NCI-H1048 (cell line): ENCODE measurements at regions not wholly inside any gene's neighbourhood (a gene's known extent, or its start where the extent isn't known, plus 50 kb on each side); places are given as distances from the start of the nearest gene placed in this dataset.

Experiments used
- DNase-seq: peaks from one replicate; lab custom pipeline; 2025; lab: John Stamatoyannopoulos, UW

DNA sequence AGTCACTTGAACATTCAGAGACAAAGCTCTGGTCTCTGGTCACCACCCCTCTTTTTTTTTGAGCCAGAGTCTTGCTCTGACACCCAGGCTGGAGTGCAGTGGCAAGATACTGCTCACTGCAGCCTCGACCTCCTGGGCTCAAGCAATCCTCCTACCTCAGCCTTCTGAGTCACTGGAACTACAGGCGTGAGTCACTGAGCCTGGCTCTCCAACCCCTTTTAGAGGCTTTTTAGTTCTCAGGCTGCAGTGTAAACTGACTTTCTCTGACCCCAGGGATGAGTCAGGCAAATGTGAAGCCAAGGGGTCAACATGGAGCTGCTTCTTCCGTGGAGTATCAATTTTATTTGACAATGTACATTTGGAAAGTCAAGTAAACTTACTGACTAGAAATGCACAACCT is 229.2 kb downstream of the PTTG2 start:
- no peak for DNase-seq

DNA sequence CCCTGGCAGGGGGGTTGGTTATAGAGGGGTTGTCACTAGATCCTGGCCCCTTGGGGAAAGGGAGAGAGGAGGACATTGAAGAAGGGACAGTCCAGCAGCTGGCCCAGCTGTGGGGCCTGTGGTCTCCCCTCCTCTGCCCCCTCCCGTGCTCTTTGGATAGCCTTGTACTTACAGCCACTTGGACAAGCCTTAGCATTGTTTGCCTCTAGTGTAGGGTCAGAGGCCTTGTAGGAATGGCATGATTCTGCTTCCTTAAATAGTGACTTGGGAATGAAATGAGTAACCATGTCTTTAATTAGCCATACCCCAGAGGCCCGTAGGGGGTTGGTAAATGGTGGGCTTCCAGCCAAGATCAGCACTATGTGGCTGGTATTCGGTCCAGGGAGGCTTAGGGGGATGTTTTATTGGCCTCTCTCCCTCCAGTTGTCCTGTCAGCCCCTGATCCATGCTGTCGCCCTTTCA is 230.6 kb downstream of the PTTG2 start:
- DNase-seq: no peak

DNA sequence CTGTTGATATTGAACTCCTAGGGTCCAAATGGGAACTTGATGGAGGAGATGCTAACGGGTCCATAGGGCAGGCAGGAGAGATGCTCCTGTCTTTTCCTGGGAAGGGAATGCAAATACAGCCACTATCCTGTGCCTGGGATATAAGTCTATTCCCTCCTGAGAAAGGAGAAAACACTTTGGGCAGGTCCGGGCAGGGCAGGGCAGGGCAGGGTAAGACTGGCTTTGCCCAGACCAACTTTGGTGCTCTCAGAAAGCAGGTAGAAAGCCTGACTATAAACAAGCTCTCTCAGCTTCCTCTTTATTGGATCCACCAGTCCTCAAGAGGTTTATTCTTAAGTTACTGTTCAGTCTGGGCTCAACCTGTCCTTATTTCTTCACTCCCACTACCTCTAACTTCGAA is 232.3 kb downstream of the PTTG2 start:
- DNase-seq: no peak

DNA sequence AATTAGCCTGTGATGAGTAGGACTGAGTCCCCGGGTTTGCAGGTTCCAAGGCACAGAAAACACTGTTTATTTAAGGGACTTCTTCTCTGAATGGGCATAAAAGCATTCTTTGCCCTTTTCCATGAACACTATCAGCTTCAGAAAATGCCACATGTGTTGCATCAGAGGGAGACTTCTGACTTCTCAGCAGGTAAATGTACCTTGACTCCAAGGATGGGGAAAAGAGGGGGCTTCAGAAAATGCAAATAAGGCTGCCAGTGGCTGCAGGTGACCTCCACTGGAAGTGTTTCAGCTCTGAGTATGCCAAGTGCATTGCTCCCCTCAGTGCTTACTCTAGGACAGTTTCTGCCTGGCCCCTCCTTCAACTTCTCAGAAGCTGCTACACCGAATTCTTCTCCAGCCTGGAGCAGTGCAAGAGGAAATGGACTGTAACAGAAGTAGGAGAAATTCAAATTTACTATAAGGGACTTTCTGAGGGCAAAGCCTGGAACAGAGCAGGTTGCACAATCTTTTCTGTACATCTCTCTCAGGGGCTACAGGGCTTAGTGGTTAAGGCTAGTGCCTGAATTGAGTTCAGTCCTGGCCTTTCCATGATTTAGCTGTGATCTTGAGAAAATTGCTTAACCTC is 233.2 kb downstream of the PTTG2 start:
- no peak for DNase-seq

DNA sequence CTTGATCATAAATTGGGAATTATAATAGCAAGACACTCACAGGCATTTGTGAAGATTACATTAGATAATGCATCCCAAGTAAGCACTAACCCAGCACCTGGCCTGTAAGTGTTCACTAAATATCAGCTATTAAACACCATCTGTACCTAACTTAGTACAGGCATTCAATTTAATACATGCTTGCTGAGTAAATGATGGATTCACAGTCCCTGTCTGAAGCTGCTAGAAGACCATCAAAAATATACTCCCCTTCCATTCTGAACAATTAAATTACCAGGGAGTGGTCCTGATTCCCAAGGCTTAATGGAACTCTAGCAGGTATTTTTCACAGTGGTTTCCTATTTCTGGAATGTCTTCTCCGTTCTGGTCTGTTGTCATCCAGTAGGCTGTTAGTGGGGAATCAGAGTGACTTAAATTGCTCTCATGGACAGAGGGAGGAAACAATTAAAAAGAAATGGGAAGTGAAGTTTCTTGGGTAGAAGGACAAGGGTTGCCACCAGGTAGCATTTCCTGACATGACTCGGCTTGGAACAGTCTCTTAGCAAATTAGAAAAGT is 233.9 kb downstream of the PTTG2 start:
- DNase-seq: no peak

DNA sequence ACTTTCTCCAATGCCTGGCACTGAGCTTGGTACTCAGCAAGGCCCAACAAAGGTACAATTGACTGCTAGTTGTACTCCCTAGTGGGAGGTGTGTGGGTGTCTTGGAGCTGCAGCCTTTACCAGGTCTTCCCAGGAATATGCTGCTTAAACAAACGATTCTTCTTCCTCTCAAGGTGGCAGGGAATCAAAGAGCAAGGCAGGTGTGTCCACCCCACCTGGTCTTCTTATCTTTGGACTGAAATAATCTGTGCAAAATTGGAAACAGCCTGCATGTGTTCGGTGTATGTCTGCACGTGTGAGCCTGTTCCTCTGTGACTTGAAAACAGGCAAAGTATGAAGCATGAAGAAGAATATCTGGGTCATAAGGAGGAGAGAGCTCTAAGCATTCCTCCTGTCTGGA is 235.3 kb downstream of the PTTG2 start:
- DNase-seq: no peak

DNA sequence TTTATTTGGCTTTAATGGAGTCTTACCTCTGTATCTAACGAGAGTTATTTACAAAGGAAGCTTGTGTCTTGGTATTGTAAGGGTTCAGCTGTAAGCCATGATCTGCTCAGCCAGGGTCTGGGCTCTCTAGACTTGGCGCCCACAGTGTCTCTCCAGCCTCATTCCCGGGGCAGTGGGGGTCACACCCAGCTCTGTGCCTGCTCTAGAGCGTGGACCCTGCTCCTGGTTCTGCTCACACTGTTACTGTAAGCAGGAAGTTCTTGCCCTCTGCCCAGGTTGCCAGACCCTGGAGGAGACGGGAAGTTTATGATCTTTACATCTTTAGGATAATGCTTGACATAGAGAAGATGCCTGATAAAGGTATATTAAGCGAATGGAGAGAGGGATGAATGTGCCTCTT is 235.7 kb downstream of the PTTG2 start:
- DNase-seq: no peak

DNA sequence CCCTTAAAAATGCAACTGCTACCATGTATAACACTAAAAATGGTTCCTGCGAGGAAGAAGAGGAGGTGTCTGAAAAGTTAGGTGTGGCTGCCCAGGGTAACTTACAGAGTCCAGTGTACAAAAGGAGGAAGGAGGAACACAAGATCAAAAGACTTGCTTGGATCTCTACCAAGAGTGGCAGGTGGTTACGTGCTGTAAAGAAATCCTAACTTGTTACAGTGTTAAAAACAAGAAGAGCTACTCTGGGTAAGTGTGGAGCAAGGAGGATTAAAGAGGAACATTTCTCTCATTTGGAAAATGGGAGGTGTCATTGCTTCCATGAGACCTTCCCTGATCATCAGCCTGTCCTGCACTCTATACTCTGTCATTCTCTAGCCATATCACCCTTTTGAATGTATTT is 242.0 kb downstream of the PTTG2 start:
- no peak for DNase-seq

DNA sequence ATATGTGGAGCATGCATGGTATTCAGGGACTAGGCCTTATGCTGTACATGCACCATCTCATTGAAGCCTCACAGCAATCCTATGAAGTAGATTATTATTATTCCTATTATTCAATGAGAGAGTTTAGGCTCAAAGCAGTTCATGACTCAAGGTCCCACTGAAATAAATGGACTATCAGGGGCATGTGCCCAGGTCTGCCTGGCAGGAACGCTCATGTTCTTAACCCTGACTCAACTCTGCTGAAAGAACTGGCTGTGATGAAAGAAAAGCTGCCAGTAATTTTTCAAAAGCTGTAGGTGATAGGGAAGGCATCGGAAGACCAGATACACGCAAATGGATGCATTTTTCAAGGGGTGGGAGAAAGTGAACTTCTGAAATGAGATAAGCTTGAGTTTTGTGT is 243.4 kb downstream of the PTTG2 start:
- DNase-seq: no peak

DNA sequence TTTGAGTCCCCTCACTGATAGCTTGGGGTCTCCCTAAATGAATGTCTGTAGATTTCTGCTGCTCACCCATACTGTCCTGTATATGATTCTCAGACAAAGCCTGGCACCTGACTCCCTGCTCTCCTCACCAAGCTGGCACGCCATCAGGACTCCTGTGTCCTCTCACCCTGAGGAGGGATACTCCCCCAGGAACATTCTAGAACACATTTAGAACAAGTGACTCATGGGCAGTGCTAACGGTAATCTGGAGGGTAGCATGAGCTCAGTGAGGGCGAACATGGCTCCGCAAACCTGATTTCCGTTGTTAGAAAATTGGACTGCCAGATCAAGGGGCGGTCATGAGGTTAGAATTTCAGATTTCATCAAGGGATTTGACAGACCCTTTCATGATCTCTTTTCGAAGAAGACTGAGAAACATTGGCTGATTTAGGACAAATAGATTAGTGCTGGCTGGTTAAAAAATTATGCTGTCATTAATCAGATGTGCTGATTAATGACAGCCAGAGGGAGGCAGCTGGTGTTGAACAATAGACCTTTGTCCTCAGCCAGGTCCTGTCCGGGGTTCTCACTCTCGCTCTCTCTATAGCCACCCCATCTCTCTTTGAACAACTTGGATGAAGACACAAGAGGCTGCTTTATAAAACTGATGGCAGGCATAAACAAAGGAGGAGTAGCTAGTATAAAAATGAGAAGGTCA is 244.3 kb downstream of the PTTG2 start:
- no peak for DNase-seq

DNA sequence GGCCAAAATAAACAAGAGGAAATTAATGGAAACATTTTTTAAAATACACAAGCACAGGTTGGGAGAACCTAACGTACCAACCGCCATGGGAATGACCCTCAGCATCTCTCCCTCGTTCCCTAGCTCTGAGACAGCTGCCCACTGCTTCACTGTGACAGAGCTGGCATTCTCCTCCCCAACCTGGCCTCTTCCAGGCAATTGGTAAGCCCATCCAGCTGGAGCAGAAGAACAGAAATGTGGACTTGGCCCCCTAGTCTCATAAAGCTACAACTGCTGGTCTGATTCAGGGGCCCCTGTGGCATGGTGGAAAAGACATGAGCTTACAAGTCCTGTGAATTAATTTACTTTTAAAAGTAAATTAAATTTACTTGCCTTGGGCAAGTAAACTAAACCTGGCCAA is 245.1 kb downstream of the PTTG2 start:
- no peak for DNase-seq

DNA sequence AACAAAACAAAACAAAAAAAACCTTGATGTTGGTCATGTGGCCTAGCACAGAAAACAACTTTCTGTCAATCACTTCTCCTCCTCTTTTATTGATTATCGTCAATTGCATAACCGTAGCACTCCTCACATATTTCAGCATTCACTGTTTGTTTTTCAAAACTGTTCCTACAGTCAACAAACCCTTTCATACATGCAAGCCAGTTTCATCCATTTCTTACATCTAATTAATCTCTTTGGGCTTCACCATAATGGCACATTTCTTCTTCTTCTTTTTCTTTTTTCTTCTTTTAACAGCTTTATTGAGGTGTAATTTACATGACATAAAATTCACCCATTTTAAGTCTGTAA is 246.9 kb downstream of the PTTG2 start:
- no peak for DNase-seq

DNA sequence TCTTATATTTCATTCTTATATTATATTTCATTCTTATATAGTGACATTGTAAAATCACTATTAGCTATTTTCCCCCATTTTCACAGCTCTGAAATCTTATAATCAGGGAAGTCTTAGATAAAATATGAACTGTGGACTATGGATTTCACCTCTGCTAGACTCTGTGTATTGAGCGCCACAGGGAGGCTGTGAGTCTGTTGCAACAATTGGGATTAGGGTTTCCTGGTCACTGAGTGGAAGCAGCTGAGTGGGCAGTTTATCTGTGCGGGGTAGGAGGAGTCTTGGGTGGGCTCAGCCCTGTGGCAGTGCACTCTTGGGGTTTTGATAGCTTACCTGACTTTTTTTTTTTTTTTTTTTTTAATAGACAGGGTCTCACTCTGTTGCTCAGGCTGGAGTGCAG is 249.5 kb downstream of the PTTG2 start:
- DNase-seq: no peak

DNA sequence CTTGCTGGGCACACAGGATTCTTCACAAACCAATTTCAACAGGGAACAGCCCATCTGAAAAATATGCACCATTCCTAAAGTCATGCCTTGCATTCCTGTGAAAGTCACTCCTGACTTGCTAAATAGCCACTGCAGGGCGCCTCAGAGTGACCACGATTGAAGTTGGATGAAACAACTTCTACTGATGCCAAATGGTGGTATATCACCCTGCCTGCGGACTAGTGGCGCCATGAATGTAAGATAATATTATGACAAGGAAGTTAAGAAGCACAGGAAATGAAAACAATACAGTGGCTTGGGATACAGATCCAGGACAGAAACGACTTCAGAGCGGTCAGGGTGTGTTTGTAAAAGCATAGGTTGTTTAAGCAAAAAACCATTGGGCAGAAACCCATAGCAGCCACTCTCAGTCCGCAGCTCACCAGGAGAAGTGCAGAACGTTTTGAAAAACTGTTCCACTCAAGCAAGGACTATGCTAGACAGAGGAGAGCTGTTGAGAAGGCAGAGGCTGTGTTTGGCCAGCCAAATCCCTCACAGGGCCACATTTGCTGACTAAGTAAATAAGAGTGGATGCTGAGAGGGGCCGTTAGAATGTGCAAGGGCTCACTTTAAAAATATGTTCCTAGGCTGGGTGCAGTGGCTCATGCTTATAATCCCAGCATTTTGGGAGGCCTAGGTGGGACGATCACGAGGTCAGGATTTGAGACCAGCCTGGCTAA is 250.4 kb downstream of the PTTG2 start:
- no peak for DNase-seq

DNA sequence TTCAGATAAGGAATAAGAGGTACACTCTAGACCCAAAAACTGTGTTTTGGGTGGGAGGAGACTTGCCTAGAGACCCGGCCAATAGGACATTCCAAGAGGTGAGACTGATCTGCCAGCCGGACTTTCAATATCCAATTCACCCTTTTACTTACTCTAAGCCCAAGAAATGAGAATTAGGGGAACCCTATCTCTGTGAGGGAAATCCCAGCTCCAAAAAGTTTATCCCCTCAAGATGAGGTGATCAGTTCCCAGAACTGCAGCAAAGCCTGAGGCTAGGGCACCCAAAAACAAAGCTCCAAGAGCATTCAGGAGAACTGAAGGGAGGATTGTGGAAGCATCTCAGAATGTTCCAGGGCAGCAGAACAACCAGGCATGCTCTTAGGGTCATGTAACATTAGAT is 251.7 kb downstream of the PTTG2 start:
- no peak for DNase-seq

DNA sequence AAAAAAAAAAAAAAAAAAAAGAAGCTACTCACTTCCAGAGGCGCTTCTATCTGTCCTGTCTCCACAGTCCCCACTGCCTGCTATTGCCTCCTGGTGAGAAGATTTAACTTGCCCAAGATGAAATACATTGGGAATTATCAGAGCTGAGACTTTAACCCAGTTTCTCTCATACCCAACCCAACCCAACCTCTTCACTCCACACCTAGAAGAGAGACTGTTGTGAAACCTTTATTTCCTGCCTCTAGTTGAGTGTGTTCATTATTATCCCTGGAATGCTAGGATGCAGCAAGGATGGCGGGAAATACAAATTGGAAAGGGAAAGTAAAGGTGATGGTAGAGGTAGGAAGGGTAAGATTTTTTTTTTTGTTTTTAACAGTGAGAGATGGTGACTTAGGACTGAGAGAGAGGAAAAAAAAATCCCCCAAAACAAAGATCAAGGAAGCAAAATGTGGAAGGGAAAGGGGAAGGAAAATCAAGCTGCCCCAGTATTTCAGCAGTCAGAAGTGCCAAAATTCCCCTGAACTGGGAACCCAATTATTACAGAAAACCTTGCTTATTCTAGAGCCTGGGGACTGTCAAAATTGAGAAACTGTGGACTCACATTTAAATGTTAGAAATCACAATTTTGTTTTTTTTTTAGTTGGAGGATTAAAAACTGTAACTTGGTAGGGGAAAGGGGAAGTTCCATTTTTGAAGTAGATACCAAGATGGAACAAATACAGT is 253.0 kb downstream of the PTTG2 start:
- no peak for DNase-seq

DNA sequence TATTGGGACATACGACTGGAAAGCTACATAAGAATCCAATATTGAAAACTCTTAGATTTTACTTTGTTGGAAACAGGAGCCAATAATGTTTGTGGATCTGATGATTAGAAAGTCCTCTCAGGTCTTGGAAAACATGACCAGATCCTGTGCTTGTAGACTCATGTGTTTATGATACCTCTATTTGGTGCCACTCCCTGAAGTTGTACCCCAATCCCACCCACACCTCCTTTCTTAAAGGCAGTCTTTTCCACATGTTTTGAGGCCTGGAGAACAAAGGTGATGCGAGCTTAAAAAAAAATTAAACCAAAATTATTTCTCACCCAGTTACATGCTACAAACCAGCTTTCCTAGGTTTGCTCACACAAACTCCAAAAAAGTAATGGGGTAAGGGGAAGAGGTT is 262.7 kb downstream of the PTTG2 start:
- DNase-seq: no peak

DNA sequence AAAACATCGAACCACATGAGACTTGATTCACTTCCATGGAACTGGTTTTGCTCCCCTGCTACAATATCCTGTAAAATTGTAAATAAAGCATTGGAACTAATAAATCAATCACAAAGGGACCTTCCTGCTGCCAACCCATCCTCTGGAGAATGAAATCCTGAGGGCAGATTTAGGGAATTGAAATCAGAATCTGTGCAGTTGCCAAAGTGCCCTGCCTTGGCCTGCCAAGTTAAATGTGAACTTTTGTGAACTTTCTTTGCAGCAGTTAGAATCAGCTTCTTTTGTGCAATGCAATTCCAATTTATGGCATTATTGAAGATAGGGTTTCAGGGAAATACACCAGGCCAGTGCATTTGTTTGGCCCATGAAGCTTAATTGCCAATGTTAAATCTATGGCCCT is 263.1 kb downstream of the PTTG2 start:
- DNase-seq: no peak

DNA sequence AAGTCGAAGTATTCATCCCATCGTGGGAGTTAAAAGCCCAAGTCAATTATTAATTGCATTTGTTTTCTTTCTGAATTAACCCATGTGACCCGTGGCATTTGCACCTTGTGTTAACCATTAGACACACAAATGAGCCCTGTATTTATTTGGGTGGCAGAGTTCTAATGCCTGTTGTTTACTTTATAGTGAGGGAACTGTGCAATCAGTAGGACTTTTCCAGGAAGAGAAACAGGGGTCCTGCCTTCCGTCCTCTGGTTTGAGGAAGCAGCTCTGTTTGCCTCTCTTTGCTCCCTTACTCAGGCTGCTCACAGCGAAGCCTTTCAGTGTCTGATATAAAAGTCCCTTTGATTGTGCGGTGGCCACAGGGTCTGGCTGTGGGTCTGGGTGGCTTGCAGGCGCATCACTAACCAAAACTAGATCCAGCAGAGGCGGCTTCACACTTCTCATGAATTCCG is 263.6 kb downstream of the PTTG2 start:
- no peak for DNase-seq

DNA sequence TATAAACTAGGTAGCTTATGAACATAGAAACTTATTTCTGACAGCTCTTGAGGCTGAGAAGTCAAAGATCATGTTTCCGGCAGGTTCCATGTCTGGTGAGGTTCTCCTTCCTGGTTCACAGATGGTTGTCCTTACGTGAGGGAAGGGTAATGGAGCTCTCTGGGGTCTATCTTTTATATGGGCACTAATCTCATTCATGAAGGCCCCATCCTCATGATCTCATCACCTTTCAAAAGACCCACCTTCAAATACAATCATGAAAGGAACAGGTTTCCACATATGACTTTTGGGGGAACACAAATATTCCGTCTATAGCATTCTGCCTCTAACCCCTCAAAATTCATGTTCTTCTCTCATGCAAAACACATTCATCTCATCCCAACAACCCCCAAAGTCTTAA is 264.7 kb downstream of the PTTG2 start:
- no peak for DNase-seq

DNA sequence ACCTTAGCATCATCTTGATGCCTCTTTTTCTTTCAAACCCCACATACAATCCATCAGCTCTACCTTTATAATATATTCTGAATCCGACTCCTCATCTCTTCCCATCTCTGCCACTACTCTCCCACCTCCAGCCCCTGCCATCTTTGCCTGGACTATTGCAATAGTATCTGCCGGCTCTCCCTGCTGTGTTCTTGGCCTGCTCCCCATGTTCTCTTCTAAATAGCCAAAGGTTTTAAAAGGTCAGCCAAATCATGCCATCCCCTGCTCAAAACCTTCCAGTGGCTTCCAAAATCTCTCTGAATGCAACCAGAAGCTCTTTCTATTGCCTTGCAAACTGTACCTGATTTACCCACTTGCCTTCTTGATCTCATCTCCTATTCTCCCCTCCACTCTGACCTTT is 266.0 kb downstream of the PTTG2 start:
- no peak for DNase-seq

DNA sequence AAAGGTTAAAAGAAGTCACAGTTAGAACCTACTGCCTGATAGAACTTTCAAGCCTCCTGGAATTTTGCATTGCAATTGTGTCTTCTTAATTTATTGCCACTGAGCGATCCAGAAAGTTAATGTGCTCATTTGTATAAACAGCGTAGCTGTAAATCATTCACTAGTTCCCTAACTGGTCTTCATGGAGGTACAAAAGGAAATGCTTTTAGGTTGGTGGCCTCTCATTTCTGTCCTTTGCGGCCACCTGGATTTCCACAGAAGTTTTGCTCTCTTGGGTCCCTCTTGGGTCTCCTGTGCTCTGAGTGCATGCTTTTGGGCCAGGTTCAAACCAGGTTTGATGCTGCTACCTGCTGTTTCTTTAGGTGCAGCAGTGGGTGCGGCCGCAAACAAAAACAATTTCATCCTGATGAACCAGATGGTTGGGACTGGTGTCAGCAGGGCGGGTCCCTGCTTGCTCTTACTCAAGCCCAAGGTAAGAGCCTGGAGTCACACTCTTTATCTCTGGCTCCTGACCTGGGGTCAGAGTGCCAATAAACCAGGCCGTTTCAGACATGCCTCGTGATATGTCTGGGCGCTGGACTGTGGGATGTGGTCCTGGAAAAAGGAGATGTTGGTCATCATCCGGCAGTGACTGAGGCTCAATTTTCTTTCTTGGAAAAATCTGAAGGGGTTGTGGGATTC is 270.1 kb downstream of the PTTG2 start:
- no peak for DNase-seq
